WTC11 (cell line): ENCODE measurements at regions not wholly inside any gene's neighbourhood (a gene's known extent, or its start where the extent isn't known, plus 50 kb on each side); places are given as distances from the start of the nearest gene placed in this dataset.

Experiments used
- ATAC-seq: fragments of 200-7000 bp; cut with Tn5 transposase; 2 replicates; pipeline ENCODE4 v1.10.0; 2021; ENCODE audit warnings: mild to moderate bottlenecking, moderate library complexity
- CTCF ChIA-PET: fragments of 300-600 bp; sonication (Branson Sonifier 250); formaldehyde crosslinking; loops from one replicate; lab custom pipeline; 2021; ENCODE audit warnings: antibody characterized with exemption; lab: Charles Lee
- POLR2A ChIA-PET: fragments of 350-600 bp; sonication (Branson Sonifier 250); formaldehyde crosslinking; loops from one replicate; lab custom pipeline; 2021; ENCODE audit warnings: antibody characterized with exemption; lab: Charles Lee
- DNase-seq: peaks from one replicate; pipeline ENCODE4 v3.0.0; 2021; ENCODE audit warnings: low spot score
- H3K27ac Mint-ChIP-seq: 2 replicates; pipeline ENCODE4 v1.8.0; 2021; ENCODE audit warnings: mixed read lengths
- H3K27me3 Mint-ChIP-seq: 2 replicates; pipeline ENCODE4 v1.8.0; 2021; ENCODE audit warnings: low read depth, mild to moderate bottlenecking, moderate library complexity, mixed read lengths
- H3K36me3 Mint-ChIP-seq: 2 replicates; pipeline ENCODE4 v1.8.0; 2021; ENCODE audit warnings: mixed read lengths
- H3K4me1 Mint-ChIP-seq: 2 replicates; pipeline ENCODE4 v1.8.0; 2022; ENCODE audit warnings: mixed read lengths
- H3K4me3 Mint-ChIP-seq: 2 replicates; pipeline ENCODE4 v1.8.0; 2021; ENCODE audit warnings: mild to moderate bottlenecking, moderate library complexity, mixed read lengths
- H3K9me3 Mint-ChIP-seq: 2 replicates; pipeline ENCODE4 v1.8.0; 2021; ENCODE audit warnings: mixed read lengths
- ARID4B ChIP-seq: sonication (generic); formaldehyde crosslinking; IDR thresholded peaks from 2 replicates; pipeline ENCODE4 v1.8.0; 2023; ENCODE audit warnings: missing genetic modification reagents, mild to moderate bottlenecking, borderline replicate concordance
- ATF1 ChIP-seq: sonication (generic); formaldehyde crosslinking; IDR thresholded peaks from 2 replicates; pipeline ENCODE4 v1.8.1; 2023; ENCODE audit warnings: mild to moderate bottlenecking, moderate library complexity, missing genetic modification reagents
- CBFB ChIP-seq: sonication (generic); formaldehyde crosslinking; IDR thresholded peaks from 2 replicates; pipeline ENCODE4 v1.8.1; 2022; ENCODE audit warnings: mild to moderate bottlenecking, low read depth, missing genetic modification reagents
- CREB1 ChIP-seq: sonication (generic); formaldehyde crosslinking; IDR thresholded peaks from 2 replicates; pipeline ENCODE4 v1.8.0; 2023; ENCODE audit warnings: mild to moderate bottlenecking, missing genetic modification reagents
- ERG ChIP-seq: fragments of 250-450 bp; sonication (Bioruptor Pico); IDR thresholded peaks from 2 replicates; pipeline ENCODE4 v1.8.0; 2021; ENCODE audit warnings: mild to moderate bottlenecking
- GABPB1 ChIP-seq: sonication (generic); formaldehyde crosslinking; IDR thresholded peaks from 2 replicates; pipeline ENCODE4 v1.8.1; 2023; ENCODE audit warnings: mild to moderate bottlenecking, missing genetic modification reagents
- GTF2I ChIP-seq: fragments of 250-450 bp; sonication (Bioruptor Pico); conservative IDR thresholded peaks from 2 replicates; pipeline ENCODE4 v1.4.0; 2021; ENCODE audit warnings: mild to moderate bottlenecking
- JAZF1 ChIP-seq: fragments of 250-450 bp; sonication (Bioruptor Pico); IDR thresholded peaks from 2 replicates; pipeline ENCODE4 v1.9.0; 2021; ENCODE audit warnings: moderate library complexity, mild to moderate bottlenecking, inconsistent platforms
- NR1H2 ChIP-seq: sonication (generic); formaldehyde crosslinking; IDR thresholded peaks from 2 replicates; pipeline ENCODE4 v1.9.0; 2021; ENCODE audit warnings: mild to moderate bottlenecking, moderate library complexity, missing genetic modification reagents
- NR3C1 ChIP-seq: sonication (generic); formaldehyde crosslinking; conservative IDR thresholded peaks from 2 replicates; pipeline ENCODE4 v1.8.1; 2023; ENCODE audit warnings: low read depth, mild to moderate bottlenecking, missing genetic modification reagents
- SMAD3 ChIP-seq: sonication (generic); formaldehyde crosslinking; IDR thresholded peaks from 2 replicates; pipeline ENCODE4 v1.8.0; 2022; ENCODE audit warnings: missing genetic modification reagents, mild to moderate bottlenecking, borderline replicate concordance
- SOX15 ChIP-seq: fragments of 250-450 bp; sonication (Bioruptor Pico); IDR thresholded peaks from 2 replicates; pipeline ENCODE4 v1.9.0; 2021; ENCODE audit warnings: mild to moderate bottlenecking
- STAT6 ChIP-seq: sonication (generic); formaldehyde crosslinking; conservative IDR thresholded peaks from 2 replicates; pipeline ENCODE4 v1.8.1; 2023; ENCODE audit warnings: mild to moderate bottlenecking, low read depth, missing genetic modification reagents, moderate library complexity
- TEAD1 ChIP-seq: sonication (generic); formaldehyde crosslinking; IDR thresholded peaks from 2 replicates; pipeline ENCODE4 v1.8.0; 2022; ENCODE audit warnings: mild to moderate bottlenecking, missing genetic modification reagents
- TP53 ChIP-seq: sonication (generic); formaldehyde crosslinking; IDR thresholded peaks from 2 replicates; pipeline ENCODE4 v1.8.1; 2023; ENCODE audit warnings: mild to moderate bottlenecking, missing genetic modification reagents
- ZNF219 ChIP-seq: sonication (generic); formaldehyde crosslinking; IDR thresholded peaks from 2 replicates; pipeline ENCODE4 v1.8.0; 2023; ENCODE audit warnings: missing genetic modification reagents, mild to moderate bottlenecking, borderline replicate concordance
- ZNF396 ChIP-seq: fragments of 250-450 bp; sonication (Bioruptor Pico); IDR thresholded peaks from 2 replicates; pipeline ENCODE4 v1.8.0; 2021; ENCODE audit warnings: mild to moderate bottlenecking, moderate library complexity, borderline replicate concordance
- ZNF423 ChIP-seq: fragments of 250-450 bp; sonication (Bioruptor Pico); IDR thresholded peaks from 2 replicates; pipeline ENCODE4 v2.1.2; 2022; ENCODE audit warnings: mild to moderate bottlenecking, moderate library complexity

DNA sequence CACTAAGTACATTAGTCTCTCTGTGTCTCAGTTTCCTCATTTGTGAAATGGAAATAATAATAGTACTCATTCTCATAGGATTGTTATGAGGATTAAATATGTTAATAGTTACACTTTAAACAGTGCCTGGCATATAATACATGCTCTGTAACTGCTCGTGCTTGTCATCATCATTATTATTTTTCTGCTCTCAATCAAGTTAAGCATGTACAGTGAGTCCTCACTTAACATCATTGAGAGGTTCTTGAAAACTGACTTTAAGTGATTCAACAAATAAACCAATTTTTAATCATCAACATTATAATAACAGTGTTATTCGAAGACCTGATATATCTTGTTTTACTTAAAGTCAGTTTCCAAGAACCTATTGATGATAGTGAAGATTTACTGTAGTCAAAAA lies 322.3 kb downstream of the ZFHX3 start:
- Mint-ChIP-seq H3K27me3 (no peaks in the 10 kb centered on the region), H3K4me1 (peaks cover 36% of the 10 kb centered on the region), H3K9me3 (peaks cover 6% of the 10 kb centered on the region), H3K36me3 (peaks cover 4% of the 10 kb centered on the region), H3K27ac (no peak overlapping the region), H3K4me3 (no peak overlapping the region)
- TF ChIP-seq STAT6 (no peak), TP53 (no peak), JAZF1 (CRISPR knock-in tag) (no peak), ZNF423 (CRISPR knock-in tag) (no peak), ARID4B (CRISPR knock-in tag) (no peak), ATF1 (no peak), NR1H2 (no peak), ERG (CRISPR knock-in tag) (no peak), CBFB (no peak), CREB1 (CRISPR knock-in tag) (no peak), GABPB1 (no peak), ZNF219 (no peak), NR3C1 (CRISPR knock-in tag) (no peak), ZNF396 (CRISPR knock-in tag) (no peak), GTF2I (no peak)
- no peak for DNase-seq
- CTCF ChIA-PET, result interaction anchor here (0.5 to 1.2 kb wide), 2 partner anchors 58 to 107 kb away, joined by 4 read pairs; no protein-coding TSS in a partner anchor
- ATAC-seq, result no peak
- POLR2A ChIA-PET, result no interaction called here

DNA sequence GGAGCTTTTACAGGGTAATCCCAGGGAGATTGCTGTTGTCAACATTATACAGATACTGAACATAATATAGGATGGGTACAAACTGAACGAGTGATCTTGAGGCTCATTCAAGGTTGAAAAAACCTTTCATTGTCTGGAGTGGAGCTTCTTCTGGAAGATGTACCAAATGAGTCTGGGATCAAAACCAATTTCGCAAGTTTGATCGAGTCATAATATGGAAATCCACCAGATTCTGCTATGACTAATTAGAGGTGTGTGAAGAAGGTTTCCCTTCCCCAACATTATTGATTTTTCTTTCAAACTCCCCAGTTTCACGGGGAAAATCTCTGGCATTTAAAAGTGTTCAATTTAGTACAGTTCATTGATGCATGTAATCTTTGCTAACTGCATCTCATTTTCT lies 324.1 kb downstream of the ZFHX3 start:
- no peak for DNase-seq
- no peak overlapping the region for H3K27ac Mint-ChIP-seq
- H3K9me3 Mint-ChIP-seq, result no peaks in the 10 kb centered on the region
- H3K4me1 Mint-ChIP-seq, result peaks cover 40% of the 10 kb centered on the region
- POLR2A ChIA-PET, result no interaction called here
- no peaks in the 10 kb centered on the region for H3K27me3 Mint-ChIP-seq
- CTCF ChIA-PET, result interaction anchor here (2.9 kb wide), 1 partner anchor 109 kb away, joined by 12 read pairs; no protein-coding TSS in a partner anchor
- H3K36me3 Mint-ChIP-seq, result no peaks in the 10 kb centered on the region
- no peak for ATAC-seq
- no peak overlapping the region for H3K4me3 Mint-ChIP-seq
- TF ChIP-seq TEAD1 (CRISPR knock-in tag) (no peak), NR3C1 (CRISPR knock-in tag) (no peak), SOX15 (CRISPR knock-in tag) (no peak), SMAD3 (CRISPR knock-in tag) (no peak)
- TF ChIP-seq, all 79 proteins: peak for 0
